GM12878 (cell line): ENCODE measurements at regions not wholly inside any gene's neighbourhood (a gene's known extent, or its start where the extent isn't known, plus 50 kb on each side); places are given as distances from the start of the nearest gene placed in this dataset.

ENCODE experiments used
- ATAC-seq: fragments of 200-7000 bp; cut with Tn5 transposase; 3 replicates; pipeline ENCODE4 v1.9.1; 2020; ENCODE audit warnings: mild to moderate bottlenecking, moderate library complexity
- BruUV-seq: library from RNA; stranded (reverse); fragments of 400-500 nt; replicated peaks from 2 replicates; lab custom pipeline; 2021; lab: Mats Ljungman, UMichigan
- CTCF ChIA-PET: fragments of 300-600 bp; sonication (Branson Sonifier 250); formaldehyde crosslinking; extraction: SDS; loops from one replicate; lab custom pipeline; 2021; ENCODE audit warnings: inconsistent platforms; lab: Yijun Ruan, JAX
- POLR2A ChIA-PET: fragments of 350-600 bp; formaldehyde crosslinking; extraction: SDS; loops from one replicate; lab custom pipeline; 2021; ENCODE audit warnings: inconsistent platforms; lab: Charles Lee
- RAD21 ChIA-PET: fragments of 300-600 bp; sonication (Branson Sonifier 250); formaldehyde crosslinking; loops from one replicate; lab custom pipeline; 2023; ENCODE audit warnings: antibody characterized with exemption; ENCODE audit not compliant: unreplicated experiment; lab: Charles Lee
- SMC1A ChIA-PET: fragments of 300-600 bp; sonication (Branson Sonifier 250); formaldehyde crosslinking; loops from one replicate; lab custom pipeline; 2023; ENCODE audit not compliant: unreplicated experiment, uncharacterized antibody; lab: Charles Lee
- DNase-seq: peaks from one replicate; pipeline ENCODE4 v3.0.0-alpha.2; 2011; ENCODE audit warnings: low read depth, low spot score
- FAIRE-seq: peaks from 3 replicates; lab custom pipeline; 2011; peaks lifted over from hg19 to GRCh38; lab: Jason Lieb, UNC
- H2AFZ ChIP-seq: 2 replicates; pipeline ENCODE4 v1.6.0; 2011; ENCODE audit warnings: low read depth, low read length, control low read depth; ENCODE audit not compliant: control insufficient read depth
- H3K27ac ChIP-seq: 2 replicates; pipeline ENCODE4 v1.5.1; 2011; ENCODE audit warnings: control low read depth; ENCODE audit not compliant: control insufficient read depth, insufficient read depth
- H3K27me3 ChIP-seq, 2 experiments: replicated peaks in 1 of 2; 2 replicates each; pipeline versions ENCODE4 v1.6.0 to v1.6.1; 2011; ENCODE audit warnings: low read length in 1 of 2; ENCODE audit not compliant: control insufficient read depth in 2 of 2, insufficient read depth in 2 of 2
- H3K36me3 ChIP-seq, 2 experiments: 2 replicates each; pipeline ENCODE4 v1.5.1; 2011; ENCODE audit warnings: low read length in 1 of 2; ENCODE audit not compliant: control insufficient read depth in 2 of 2, insufficient read depth in 2 of 2
- H3K4me1 ChIP-seq: 2 replicates; pipeline ENCODE4 v1.6.1; 2011; ENCODE audit warnings: mild to moderate bottlenecking, low read length, moderate library complexity, mixed read lengths; ENCODE audit not compliant: control insufficient read depth, insufficient read depth
- H3K4me2 ChIP-seq: 2 replicates; pipeline ENCODE4 v1.6.0; 2011; ENCODE audit warnings: control low read depth; ENCODE audit not compliant: control insufficient read depth, insufficient read depth
- H3K4me3 ChIP-seq: fragments of 200-600 bp; sonication (generic); 2 replicates; pipeline ENCODE4 v1.5.1; 2016
- H3K79me2 ChIP-seq: 2 replicates; pipeline ENCODE4 v1.6.0; 2011; ENCODE audit warnings: low read length; ENCODE audit not compliant: control insufficient read depth, insufficient read depth
- H3K9ac ChIP-seq: 2 replicates; pipeline ENCODE4 v1.8.0; 2011; ENCODE audit warnings: low read length, control low read depth, mixed read lengths; ENCODE audit not compliant: control insufficient read depth, insufficient read depth
- H3K9me3 ChIP-seq: replicated peaks from 3 replicates; pipeline ENCODE4 v1.5.1; 2011; ENCODE audit warnings: mild to moderate bottlenecking, low read length; ENCODE audit not compliant: control insufficient read depth, insufficient read depth
- H4K20me1 ChIP-seq: 2 replicates; pipeline ENCODE4 v1.6.0; 2011; ENCODE audit not compliant: control insufficient read depth, insufficient read depth
- BHLHE40 ChIP-seq, 2 experiments: fragments of 450-650 bp in 1 of 2; IDR thresholded peaks; 2 replicates each; pipeline ENCODE4 v1.6.1; 2011 to 2017; ENCODE audit warnings: low read depth in 2 of 2, borderline replicate concordance in 1 of 2, improper control_type of control experiment in 1 of 2, low read length in 1 of 2, mild to moderate bottlenecking in 1 of 2
- EP300 ChIP-seq, 2 experiments: fragments of 150-350 bp in 1 of 2; IDR thresholded peaks; 2 replicates each; pipeline ENCODE4 v1.6.1; 2011 to 2012; ENCODE audit warnings: low read depth in 2 of 2, low read length in 2 of 2, borderline replicate concordance in 1 of 2, improper control_type of control experiment in 1 of 2, inconsistent platforms in 1 of 2; ENCODE audit not compliant: control insufficient read depth in 1 of 2
- MLLT1 ChIP-seq: fragments of 450-650 bp; IDR thresholded peaks from 2 replicates; pipeline ENCODE4 v1.6.1; 2016; ENCODE audit warnings: mild to moderate bottlenecking
- MTA2 ChIP-seq: fragments of 450-650 bp; IDR thresholded peaks from 2 replicates; pipeline ENCODE4 v1.6.1; 2016; ENCODE audit warnings: low read depth, mild to moderate bottlenecking, moderate library complexity
- SIN3A ChIP-seq: IDR thresholded peaks from 2 replicates; pipeline ENCODE4 v1.6.1; 2012; ENCODE audit warnings: low read depth, low read length, improper control_type of control experiment
- STAT3 ChIP-seq: IDR thresholded peaks from 2 replicates; pipeline ENCODE4 v1.6.1; 2011; ENCODE audit warnings: low read depth, low read length, improper control_type of control experiment
- ZNF274 ChIP-seq: IDR thresholded peaks from one replicate; pipeline ENCODE4 v1.8.0; 2011; ENCODE audit not compliant: insufficient read length, insufficient read depth
- ZZZ3 ChIP-seq: IDR thresholded peaks from 2 replicates; pipeline ENCODE4 v1.6.1; 2011; ENCODE audit warnings: low read depth; ENCODE audit not compliant: control insufficient read depth, insufficient read length
- WGBS: methylation state at CpG from one replicate; pipeline ENCODE4 v1.1.6; 2016; ENCODE audit warnings: low lambda C conversion rate; ENCODE audit not compliant: insufficient replicate concordance, insufficient coverage; ENCODE audit errors: missing lambda C conversion rate; 5-methylcytosine and 5-hydroxymethylcytosine counted together
- in situ Hi-C: fragments of 300-500 bp; cut with MboI; formaldehyde crosslinking; loops from 9 replicates; pipeline ENCODE4 v1.14.3; 2018; ENCODE audit warnings: mixed read lengths
- intact Hi-C: fragments of 100-400 bp; cut with micrococcal nuclease; formaldehyde crosslinking; loops from one replicate; pipeline ENCODE4 v1.14.2; 2022; ENCODE audit not compliant: unreplicated experiment
- TF ChIP-seq, protein P1 (sequence below): IDR thresholded peaks from 2 replicates; pipeline ENCODE4 v1.6.1; 2011; ENCODE audit warnings: mild to moderate bottlenecking, low read depth, low read length, moderate library complexity; ENCODE audit not compliant: insufficient replicate concordance
- TF ChIP-seq, protein P2 (sequence below): fragments of 450-650 bp; IDR thresholded peaks from 2 replicates; pipeline ENCODE4 v1.6.1; 2014; ENCODE audit warnings: mild to moderate bottlenecking
- TF ChIP-seq, protein P3 (sequence below): fragments of 450-650 bp; IDR thresholded peaks from 2 replicates; pipeline ENCODE4 v1.6.1; 2016; ENCODE audit warnings: mild to moderate bottlenecking

DNA sequence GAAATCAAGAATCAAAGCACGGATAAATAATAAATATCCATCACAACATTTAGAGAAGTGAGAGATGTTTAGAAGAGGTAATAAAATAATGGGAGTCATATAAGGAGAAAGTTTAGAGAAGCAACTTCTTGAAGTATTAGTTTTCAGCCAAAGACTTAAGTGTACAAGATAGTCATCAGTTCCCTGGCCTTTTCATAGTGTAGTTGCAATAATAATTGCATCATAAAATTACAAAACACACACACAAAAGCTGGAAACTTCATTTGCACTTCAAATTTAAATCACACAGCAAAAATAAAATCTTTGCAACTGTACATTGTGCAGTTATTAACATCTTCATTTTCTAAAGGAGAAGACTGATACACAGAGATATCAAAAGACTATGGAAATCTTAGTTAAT lies 319.1 kb upstream of the RGMB start:
- Histone ChIP-seq H3K4me3 (no peak overlapping the region), H2AFZ (no peak overlapping the region), H3K36me3 (no peaks in the 10 kb centered on the region), H3K27me3 (no peaks in the 10 kb centered on the region), H4K20me1 (no peaks in the 10 kb centered on the region), H3K9ac (no peak overlapping the region), H3K4me2 (no peak overlapping the region), H3K9me3 (no peaks in the 10 kb centered on the region), H3K79me2 (no peaks in the 10 kb centered on the region), H3K4me1 (no peaks in the 10 kb centered on the region), H3K27ac (no peak overlapping the region)
- BruUV-seq: no TSS peak
- ChIA-PET SMC1A (interaction anchor here (1.3 kb wide), 1 partner anchor 372 kb away, joined by 3 read pairs; no protein-coding TSS in a partner anchor), RAD21 (no interaction called here), POLR2A (no interaction called here), CTCF (no interaction called here)
- intact Hi-C loops: no loop called here
- TF ChIP-seq MLLT1: no peak
- no peak for TF ChIP-seq MTA2
- TF ChIP-seq, protein P1, sequence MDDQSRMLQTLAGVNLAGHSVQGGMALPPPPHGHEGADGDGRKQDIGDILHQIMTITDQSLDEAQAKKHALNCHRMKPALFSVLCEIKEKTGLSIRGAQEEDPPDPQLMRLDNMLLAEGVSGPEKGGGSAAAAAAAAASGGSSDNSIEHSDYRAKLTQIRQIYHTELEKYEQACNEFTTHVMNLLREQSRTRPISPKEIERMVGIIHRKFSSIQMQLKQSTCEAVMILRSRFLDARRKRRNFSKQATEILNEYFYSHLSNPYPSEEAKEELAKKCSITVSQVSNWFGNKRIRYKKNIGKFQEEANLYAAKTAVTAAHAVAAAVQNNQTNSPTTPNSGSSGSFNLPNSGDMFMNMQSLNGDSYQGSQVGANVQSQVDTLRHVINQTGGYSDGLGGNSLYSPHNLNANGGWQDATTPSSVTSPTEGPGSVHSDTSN: no peak
- TF ChIP-seq BHLHE40 (IDR thresholded peaks at IDR 0.05; ENCODE audit: borderline replicate concordance in 1 of 2, low read depth in 2 of 2, low read length in 1 of 2): no peak
- TF ChIP-seq, protein P2, sequence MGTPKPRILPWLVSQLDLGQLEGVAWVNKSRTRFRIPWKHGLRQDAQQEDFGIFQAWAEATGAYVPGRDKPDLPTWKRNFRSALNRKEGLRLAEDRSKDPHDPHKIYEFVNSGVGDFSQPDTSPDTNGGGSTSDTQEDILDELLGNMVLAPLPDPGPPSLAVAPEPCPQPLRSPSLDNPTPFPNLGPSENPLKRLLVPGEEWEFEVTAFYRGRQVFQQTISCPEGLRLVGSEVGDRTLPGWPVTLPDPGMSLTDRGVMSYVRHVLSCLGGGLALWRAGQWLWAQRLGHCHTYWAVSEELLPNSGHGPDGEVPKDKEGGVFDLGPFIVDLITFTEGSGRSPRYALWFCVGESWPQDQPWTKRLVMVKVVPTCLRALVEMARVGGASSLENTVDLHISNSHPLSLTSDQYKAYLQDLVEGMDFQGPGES: no peak
- TF ChIP-seq, protein P3, sequence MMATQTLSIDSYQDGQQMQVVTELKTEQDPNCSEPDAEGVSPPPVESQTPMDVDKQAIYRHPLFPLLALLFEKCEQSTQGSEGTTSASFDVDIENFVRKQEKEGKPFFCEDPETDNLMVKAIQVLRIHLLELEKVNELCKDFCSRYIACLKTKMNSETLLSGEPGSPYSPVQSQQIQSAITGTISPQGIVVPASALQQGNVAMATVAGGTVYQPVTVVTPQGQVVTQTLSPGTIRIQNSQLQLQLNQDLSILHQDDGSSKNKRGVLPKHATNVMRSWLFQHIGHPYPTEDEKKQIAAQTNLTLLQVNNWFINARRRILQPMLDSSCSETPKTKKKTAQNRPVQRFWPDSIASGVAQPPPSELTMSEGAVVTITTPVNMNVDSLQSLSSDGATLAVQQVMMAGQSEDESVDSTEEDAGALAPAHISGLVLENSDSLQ: no peak
- TF ChIP-seq SIN3A: no peak
- TF ChIP-seq STAT3: no peak
- no peak for TF ChIP-seq ZZZ3
- TF ChIP-seq EP300 (IDR thresholded peaks at IDR 0.05; ENCODE audit: borderline replicate concordance in 1 of 2, control insufficient read depth in 1 of 2, low read depth in 2 of 2, low read length in 2 of 2): no peak
- TF ChIP-seq ZNF274: no peak
- FAIRE-seq (no peak), DNase-seq (no peak), ATAC-seq (no peak)
- in situ Hi-C loops: no loop called here
- WGBS: 29% methylated on average over 1 of the region's 1 CpG
